ENCODE measurements at regions not wholly inside any gene's neighbourhood (a gene's known extent, or its start where the extent isn't known, plus 50 kb on each side); places are given as distances from the start of the nearest gene placed in this dataset.

GRCh38 chr5:28369418-28369817 is 1331.0 kb upstream of the CDH9 start:
- TF ChIP-seq TAF1 (IDR thresholded peaks at IDR 0.05; ENCODE audit: low read depth) = no peak
- TF ChIP-seq YY1 (IDR thresholded peaks at IDR 0.05; ENCODE audit: low read depth) = no peak
- TF ChIP-seq EP300 (IDR thresholded peaks at IDR 0.05; ENCODE audit: borderline replicate concordance) = no peak
- TF ChIP-seq RAD21 (IDR thresholded peaks at IDR 0.05; ENCODE audit: low read depth) = no peak
- no peak for TF ChIP-seq MAX (IDR thresholded peaks at IDR 0.05)
- no peak for TF ChIP-seq REST (IDR thresholded peaks at IDR 0.05; ENCODE audit: low read depth)
- TF ChIP-seq USF1 (IDR thresholded peaks at IDR 0.05) = no peak
- TF ChIP-seq FOXM1 (IDR thresholded peaks at IDR 0.05; ENCODE audit: borderline replicate concordance, low read depth) = no peak
- TF ChIP-seq TEAD4 (IDR thresholded peaks at IDR 0.05) = no peak

Data from Ishikawa (cell line).